OCI-LY3 (cell line): ENCODE measurements at regions not wholly inside any gene's neighbourhood (a gene's known extent, or its start where the extent isn't known, plus 50 kb on each side); places are given as distances from the start of the nearest gene placed in this dataset.
"Not testable (repeated sequence)": the region's sequence is repeated elsewhere in the genome, so short reads cannot be mapped to it uniquely, and the experiment has no call there.

Experiments used
- H2AFZ ChIP-seq: fragments of 200-600, 300-600 bp; shearing (Covaris generic); 2 replicates; pipeline ENCODE4 v1.6.0; 2014; ENCODE audit warnings: antibody characterized with exemption, low read depth, low read length
- H3K27ac ChIP-seq: fragments of 200-600, 300-600 bp; sonication (generic); 2 replicates; pipeline ENCODE4 v1.5.1; 2014; ENCODE audit warnings: mild to moderate bottlenecking, low read length, moderate library complexity, mixed read lengths
- H3K27me3 ChIP-seq: fragments of 200-600, 300-600 bp; sonication (generic); 2 replicates; pipeline ENCODE4 v1.6.1; 2014; ENCODE audit warnings: low read depth, low read length, mixed read lengths
- H3K36me3 ChIP-seq: fragments of 200-600, 300-600 bp; sonication (generic); replicated peaks from 2 replicates; pipeline ENCODE3; 2014; ENCODE audit warnings: low read depth, low read length, mixed read lengths
- H3K4me1 ChIP-seq: fragments of 300-600, 200-600 bp; sonication (generic); 2 replicates; pipeline ENCODE4 v1.6.1; 2014; ENCODE audit warnings: low read length, mixed read lengths
- H3K4me2 ChIP-seq: fragments of 200-600, 300-600 bp; sonication (generic); 2 replicates; pipeline ENCODE4 v1.6.1; 2014; ENCODE audit warnings: low read length, mixed read lengths
- H3K4me3 ChIP-seq: fragments of 300-600, 200-600 bp; sonication (generic); 2 replicates; pipeline ENCODE4 v1.5.1; 2014; ENCODE audit warnings: antibody characterized with exemption, mild to moderate bottlenecking, low read length, moderate library complexity
- H3K79me2 ChIP-seq: fragments of 300-600, 200-600 bp; shearing (Covaris generic); 2 replicates; pipeline ENCODE4 v1.6.1; 2014; ENCODE audit warnings: mild to moderate bottlenecking, low read length, mixed read lengths
- H3K9ac ChIP-seq: fragments of 300-600, 200-600 bp; shearing (Covaris generic); 2 replicates; pipeline ENCODE4 v1.6.0; 2014; ENCODE audit warnings: mild to moderate bottlenecking, low read length, moderate library complexity
- H3K9me3 ChIP-seq: fragments of 200-600, 300-600 bp; shearing (Covaris generic); 2 replicates; pipeline ENCODE4 v1.6.1; 2014; ENCODE audit warnings: low read length, mixed read lengths; ENCODE audit not compliant: insufficient read depth
- H4K20me1 ChIP-seq: fragments of 200-600, 300-600 bp; sonication (generic); 2 replicates; pipeline ENCODE4 v1.6.1; 2016; ENCODE audit warnings: low read length, mixed read lengths; ENCODE audit not compliant: insufficient read depth
- EZH2phosphoT487 ChIP-seq: fragments of 200-600 bp; shearing (Covaris generic); IDR thresholded peaks from 2 replicates; pipeline ENCODE4 v1.6.1; 2018; ENCODE audit warnings: antibody characterized with exemption, mixed run types, low read depth
- TF ChIP-seq, protein P1 (sequence below): fragments of 200-600, 300-600 bp; sonication (generic); IDR thresholded peaks from 2 replicates; pipeline ENCODE4 v1.5.1; 2014; ENCODE audit warnings: antibody characterized with exemption, low read length, low read depth

DNA sequence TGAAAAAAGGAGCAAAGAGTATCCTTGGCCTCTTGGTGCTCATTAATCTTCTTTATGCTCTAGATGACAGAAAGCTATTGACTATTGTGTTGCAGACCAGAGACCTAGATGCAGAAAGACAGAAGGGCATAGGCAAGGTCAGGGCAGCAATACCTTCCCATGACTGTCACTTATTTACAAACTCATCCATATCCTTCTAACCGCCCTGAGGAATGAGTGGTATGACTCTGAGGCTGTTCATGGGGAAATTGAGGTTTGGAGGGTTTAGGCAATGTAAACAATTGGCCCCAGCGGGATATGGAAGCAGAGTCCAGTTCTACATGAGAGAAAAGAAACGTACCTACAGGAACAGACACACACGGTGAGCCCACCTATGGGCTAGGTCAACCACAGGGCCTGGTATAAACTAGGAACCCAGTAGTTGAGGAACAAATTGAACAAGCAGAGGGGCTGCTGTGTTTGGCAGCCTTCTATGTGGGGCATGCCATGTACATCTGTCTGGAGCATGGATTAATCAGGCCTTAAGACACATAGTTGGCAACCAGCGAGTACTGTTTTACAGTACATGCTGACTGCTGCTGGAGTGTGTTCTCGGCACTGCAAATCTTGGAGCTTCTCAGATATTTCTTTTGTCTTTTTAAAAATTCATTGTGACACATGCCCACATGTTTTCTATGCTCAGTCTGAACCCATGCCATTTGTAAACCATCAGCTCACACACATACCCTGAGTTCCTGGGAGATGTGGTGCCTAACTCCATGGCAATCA lies 159.7 kb upstream of the NTF3 start:
- Histone ChIP-seq H3K36me3 (no peaks in the 10 kb centered on the region), H3K9ac (no peak overlapping the region), H3K4me2 (no peak overlapping the region), H3K27me3 (peaks cover 14% of the 10 kb centered on the region), H3K79me2 (no peaks in the 10 kb centered on the region), H3K4me3 (no peak overlapping the region), H3K4me1 (no peaks in the 10 kb centered on the region), H2AFZ (no peak overlapping the region), H3K9me3 (no peaks in the 10 kb centered on the region), H4K20me1 (no peaks in the 10 kb centered on the region), H3K27ac (no peak overlapping the region)
- no peak for TF ChIP-seq EZH2phosphoT487
- TF ChIP-seq, protein P1, sequence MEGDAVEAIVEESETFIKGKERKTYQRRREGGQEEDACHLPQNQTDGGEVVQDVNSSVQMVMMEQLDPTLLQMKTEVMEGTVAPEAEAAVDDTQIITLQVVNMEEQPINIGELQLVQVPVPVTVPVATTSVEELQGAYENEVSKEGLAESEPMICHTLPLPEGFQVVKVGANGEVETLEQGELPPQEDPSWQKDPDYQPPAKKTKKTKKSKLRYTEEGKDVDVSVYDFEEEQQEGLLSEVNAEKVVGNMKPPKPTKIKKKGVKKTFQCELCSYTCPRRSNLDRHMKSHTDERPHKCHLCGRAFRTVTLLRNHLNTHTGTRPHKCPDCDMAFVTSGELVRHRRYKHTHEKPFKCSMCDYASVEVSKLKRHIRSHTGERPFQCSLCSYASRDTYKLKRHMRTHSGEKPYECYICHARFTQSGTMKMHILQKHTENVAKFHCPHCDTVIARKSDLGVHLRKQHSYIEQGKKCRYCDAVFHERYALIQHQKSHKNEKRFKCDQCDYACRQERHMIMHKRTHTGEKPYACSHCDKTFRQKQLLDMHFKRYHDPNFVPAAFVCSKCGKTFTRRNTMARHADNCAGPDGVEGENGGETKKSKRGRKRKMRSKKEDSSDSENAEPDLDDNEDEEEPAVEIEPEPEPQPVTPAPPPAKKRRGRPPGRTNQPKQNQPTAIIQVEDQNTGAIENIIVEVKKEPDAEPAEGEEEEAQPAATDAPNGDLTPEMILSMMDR = no peak

DNA sequence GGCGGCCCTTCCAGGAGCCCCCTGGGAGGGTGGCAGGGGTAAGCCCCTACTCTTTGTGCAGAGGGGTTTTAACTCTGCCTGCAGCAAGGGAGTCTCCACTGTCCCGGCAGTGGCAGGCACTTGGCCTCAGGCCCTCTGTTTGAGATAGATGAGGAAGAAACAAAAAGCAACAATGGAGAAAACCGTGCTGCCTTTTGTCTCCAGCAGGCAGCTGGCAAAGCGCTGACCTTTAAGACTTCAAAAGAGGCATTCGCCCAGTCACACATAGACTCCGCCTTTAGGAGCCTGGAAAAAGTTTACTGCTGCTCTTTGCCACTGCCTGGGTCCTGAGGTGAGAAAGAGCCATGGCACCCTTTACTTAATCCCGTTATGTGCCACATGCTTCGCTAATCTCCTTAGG lies 158.2 kb upstream of the NTF3 start:
- Histone ChIP-seq H3K27ac (no peak overlapping the region), H4K20me1 (no peaks in the 10 kb centered on the region), H3K9me3 (no peaks in the 10 kb centered on the region), H3K36me3 (no peaks in the 10 kb centered on the region), H3K4me2 (no peak overlapping the region), H3K27me3 (peaks cover 14% of the 10 kb centered on the region), H3K9ac (no peak overlapping the region), H3K4me3 (no peak overlapping the region), H3K4me1 (no peaks in the 10 kb centered on the region), H2AFZ (no peak overlapping the region), H3K79me2 (no peaks in the 10 kb centered on the region)
- TF ChIP-seq, protein P1 = no peak
- no peak for TF ChIP-seq EZH2phosphoT487

DNA sequence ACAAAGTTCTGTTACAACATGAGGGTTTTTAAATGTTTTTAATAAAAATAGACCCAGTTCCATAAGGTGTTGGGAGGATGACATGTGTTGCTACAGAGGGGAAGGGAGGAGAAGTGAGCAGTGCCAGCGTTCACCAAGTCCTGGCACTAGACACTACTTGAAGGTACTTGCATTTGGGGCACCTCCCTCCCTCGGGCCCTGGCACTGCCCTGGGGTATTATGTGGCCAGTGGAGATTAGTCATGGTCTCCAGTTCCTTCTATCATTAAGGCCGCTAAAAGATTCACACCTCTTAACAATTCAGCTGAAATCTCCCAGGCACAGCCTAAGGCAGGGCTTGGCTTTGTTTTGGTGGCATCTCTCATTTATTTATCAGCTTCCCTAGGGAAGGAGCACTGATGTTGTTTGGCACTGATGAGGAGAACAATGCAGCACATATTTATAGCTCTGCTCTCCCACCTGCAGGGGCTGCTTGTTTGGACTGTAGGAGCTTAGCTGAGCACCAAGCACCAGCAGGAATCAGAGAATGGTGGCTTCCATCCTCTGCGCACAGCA lies 155.5 kb upstream of the NTF3 start:
- TF ChIP-seq EZH2phosphoT487 = no peak
- TF ChIP-seq, protein P1 = no peak
- Histone ChIP-seq H3K4me3 (no peak overlapping the region), H3K27ac (no peak overlapping the region), H2AFZ (no peak overlapping the region), H4K20me1 (no peaks in the 10 kb centered on the region), H3K27me3 (peaks cover 8% of the 10 kb centered on the region), H3K4me2 (no peak overlapping the region), H3K4me1 (no peaks in the 10 kb centered on the region), H3K9ac (no peak overlapping the region), H3K36me3 (no peaks in the 10 kb centered on the region), H3K9me3 (no peaks in the 10 kb centered on the region), H3K79me2 (no peaks in the 10 kb centered on the region)

DNA sequence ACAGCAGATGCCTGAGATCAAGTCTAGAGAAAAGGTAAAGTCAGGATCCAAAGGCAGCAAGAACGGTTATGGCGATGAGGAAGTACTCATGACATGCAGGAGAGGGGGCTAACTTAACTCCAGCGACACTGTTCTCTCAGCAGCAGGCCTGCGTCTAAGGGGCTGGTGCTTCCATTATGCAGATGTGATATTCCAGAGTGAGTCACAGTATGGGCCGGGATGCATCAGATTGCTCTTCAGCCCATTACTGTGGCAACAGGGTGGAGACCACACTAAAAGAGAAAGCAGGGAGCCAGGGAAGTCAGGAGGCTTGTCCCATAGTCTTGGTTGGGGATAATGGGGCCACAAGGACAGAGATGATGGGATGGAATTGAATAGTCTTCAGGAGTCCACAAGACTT lies 151.8 kb upstream of the NTF3 start:
- Histone ChIP-seq H3K79me2 (no peaks in the 10 kb centered on the region), H3K4me1 (no peaks in the 10 kb centered on the region), H3K27ac (no peak overlapping the region), H3K9ac (no peak overlapping the region), H3K36me3 (no peaks in the 10 kb centered on the region), H3K9me3 (no peaks in the 10 kb centered on the region), H2AFZ (no peak overlapping the region), H3K4me2 (no peak overlapping the region), H4K20me1 (no peaks in the 10 kb centered on the region), H3K27me3 (peaks cover 17% of the 10 kb centered on the region; the same call in 1 of the 2 replicates), H3K4me3 (no peak overlapping the region)
- TF ChIP-seq EZH2phosphoT487 = no peak
- TF ChIP-seq, protein P1 = no peak

DNA sequence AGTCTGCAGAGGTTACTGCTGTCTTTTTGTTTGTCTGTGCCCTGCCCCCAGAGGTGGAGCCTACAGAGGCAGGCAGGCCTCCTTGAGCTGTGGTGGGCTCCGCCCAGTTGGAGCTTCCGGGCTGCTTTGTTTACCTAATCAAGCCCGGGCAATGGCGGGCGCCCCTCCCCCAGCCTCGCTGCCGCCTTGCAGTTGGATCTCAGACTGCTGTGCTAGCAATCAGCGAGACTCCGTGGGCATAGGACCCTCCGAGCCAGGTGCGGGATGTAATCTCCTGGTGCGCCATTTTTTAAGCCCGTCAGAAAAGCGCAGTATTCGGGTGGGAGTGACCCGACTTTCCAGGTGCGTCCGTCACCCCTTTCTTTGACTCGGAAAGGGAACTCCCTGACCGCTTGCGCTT lies 141.5 kb upstream of the NTF3 start:
- H3K9ac ChIP-seq, H3K27ac ChIP-seq, H3K4me3 ChIP-seq, H4K20me1 ChIP-seq, H3K4me1 ChIP-seq, H3K9me3 ChIP-seq, H2AFZ ChIP-seq, H3K4me2 ChIP-seq, H3K36me3 ChIP-seq, H3K79me2 ChIP-seq: not testable (repeated sequence)
- peaks cover 11% of the 10 kb centered on the region; the same call in 1 of the 2 replicates for H3K27me3 ChIP-seq
